ENCODE measurements at regions not wholly inside any gene's neighbourhood (a gene's known extent, or its start where the extent isn't known, plus 50 kb on each side); places are given as distances from the start of the nearest gene placed in this dataset.

- peaks cover 3 to 7% of the 10 kb centered on the region in 2 experiments; a peak in 4 of 5 replicates for H3K9me3 Mint-ChIP-seq
- DNase-seq, result no peak
- H3K4ac ChIP-seq (ENCODE audit: low read depth, low read length), result no peak overlapping the region
- no peak overlapping the region for H2AK5ac ChIP-seq (ENCODE audit: insufficient read length, low read length)
- no peak overlapping the region for H3K27ac ChIP-seq (ENCODE audit: insufficient read length, low read depth, low read length)
- H3K79me2 ChIP-seq (ENCODE audit: insufficient read depth, low read length), result no peaks in the 10 kb centered on the region
- no peak overlapping the region for H3K9ac ChIP-seq (ENCODE audit: extremely low read depth, insufficient read length, low read length)
- peaks cover 0 to 5% (median 4%) of the 10 kb centered on the region in 3 experiments; a peak in 1 of 7 replicates for H3K36me3 Mint-ChIP-seq (ENCODE audit: insufficient read depth in 1 of 3, low read depth in 3 of 3)
- H3K4me1 Mint-ChIP-seq, result peaks cover 5 to 9% of the 10 kb centered on the region in 2 experiments; a peak in 3 of 4 replicates
- TF ChIP-seq, protein P1, sequence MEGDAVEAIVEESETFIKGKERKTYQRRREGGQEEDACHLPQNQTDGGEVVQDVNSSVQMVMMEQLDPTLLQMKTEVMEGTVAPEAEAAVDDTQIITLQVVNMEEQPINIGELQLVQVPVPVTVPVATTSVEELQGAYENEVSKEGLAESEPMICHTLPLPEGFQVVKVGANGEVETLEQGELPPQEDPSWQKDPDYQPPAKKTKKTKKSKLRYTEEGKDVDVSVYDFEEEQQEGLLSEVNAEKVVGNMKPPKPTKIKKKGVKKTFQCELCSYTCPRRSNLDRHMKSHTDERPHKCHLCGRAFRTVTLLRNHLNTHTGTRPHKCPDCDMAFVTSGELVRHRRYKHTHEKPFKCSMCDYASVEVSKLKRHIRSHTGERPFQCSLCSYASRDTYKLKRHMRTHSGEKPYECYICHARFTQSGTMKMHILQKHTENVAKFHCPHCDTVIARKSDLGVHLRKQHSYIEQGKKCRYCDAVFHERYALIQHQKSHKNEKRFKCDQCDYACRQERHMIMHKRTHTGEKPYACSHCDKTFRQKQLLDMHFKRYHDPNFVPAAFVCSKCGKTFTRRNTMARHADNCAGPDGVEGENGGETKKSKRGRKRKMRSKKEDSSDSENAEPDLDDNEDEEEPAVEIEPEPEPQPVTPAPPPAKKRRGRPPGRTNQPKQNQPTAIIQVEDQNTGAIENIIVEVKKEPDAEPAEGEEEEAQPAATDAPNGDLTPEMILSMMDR (conservative IDR thresholded peaks at IDR 0.05), result no peak
- H4K91ac ChIP-seq (ENCODE audit: insufficient read length, low read depth, low read length), result no peak overlapping the region
- H4K20me1 ChIP-seq (ENCODE audit: control insufficient read depth, insufficient read depth, insufficient read length), result no peaks in the 10 kb centered on the region
- H2AFZ ChIP-seq (ENCODE audit: low read length), result no peak overlapping the region
- no peak overlapping the region for H2BK12ac ChIP-seq (ENCODE audit: insufficient read length, low read depth, low read length)
- H3K14ac ChIP-seq (ENCODE audit: insufficient read depth, low read length), result no peak overlapping the region
- no peak overlapping the region for H3T11ph ChIP-seq (ENCODE audit: low read length)
- no peak overlapping the region for H3K4me2 ChIP-seq (ENCODE audit: insufficient read depth, insufficient read length, low read length)
- no peaks in the 10 kb centered on the region for H3K79me1 ChIP-seq (ENCODE audit: insufficient read depth, low read depth, low read length, poor library complexity, severe bottlenecking)
- H2BK15ac ChIP-seq (ENCODE audit: low read depth, low read length), result no peak overlapping the region
- H3K9me3 ChIP-seq (ENCODE audit: control insufficient read depth, low read depth, low read length), result no peaks in the 10 kb centered on the region
- H3K4me3 Mint-ChIP-seq, result no peak overlapping the region
- H3K23ac ChIP-seq (ENCODE audit: insufficient read length, low read depth, low read length), result no peak overlapping the region
- no CpG with 5 or more reads among the region's 5 CpGs for WGBS (ENCODE audit: extremely low coverage, insufficient read length, low lambda C conversion rate)
- peaks cover 2% of the 10 kb centered on the region; the same call in 1 of the 2 replicates for H3K27me3 Mint-ChIP-seq (ENCODE audit: low read depth)
- H3K4me1 ChIP-seq (ENCODE audit: insufficient read depth, low read length), result no peaks in the 10 kb centered on the region
- no peak overlapping the region for H3K27ac Mint-ChIP-seq
- no peak overlapping the region for H4K5ac ChIP-seq (ENCODE audit: insufficient read length, low read depth, low read length)
- no peak overlapping the region for H3K18ac ChIP-seq (ENCODE audit: insufficient read length, low read depth, low read length)
- H4K8ac ChIP-seq (replicated peaks; ENCODE audit: insufficient read length, low read depth, low read length), result no peak overlapping the region
- no peak overlapping the region for H2BK20ac ChIP-seq (ENCODE audit: low read depth, low read length, poor library complexity, severe bottlenecking)
- no peaks in the 10 kb centered on the region for H3K27me3 ChIP-seq (ENCODE audit: insufficient read depth, low read length)
- no peaks in the 10 kb centered on the region for H3K23me2 ChIP-seq (ENCODE audit: insufficient read length, low read depth, low read length, poor library complexity, severe bottlenecking)
- no peak overlapping the region for H2BK5ac ChIP-seq (ENCODE audit: insufficient read length, low read length)
- H3K56ac ChIP-seq (ENCODE audit: insufficient read length, low read depth, low read length), result no peak overlapping the region
- no peak overlapping the region for H2BK120ac ChIP-seq (ENCODE audit: low read depth, low read length, poor library complexity, severe bottlenecking)
Observed at GRCh38 chr3:72190050-72190449, 405.1 kb upstream of the PROK2 start.

Data from H9 (cell line).